Common myeloid progenitor, CD34-positive (primary cell): ENCODE measurements at regions not wholly inside any gene's neighbourhood (a gene's known extent, or its start where the extent isn't known, plus 50 kb on each side); places are given as distances from the start of the nearest gene placed in this dataset.

Source experiments
- CTCF ChIA-PET: fragments of 350-600 bp; sonication (Branson Sonifier 250); formaldehyde crosslinking; loops from one replicate; lab custom pipeline; 2021; ENCODE audit warnings: antibody characterized with exemption; lab: Charles Lee
- POLR2A ChIA-PET: fragments of 350-600 bp; sonication (Branson Sonifier 250); formaldehyde crosslinking; loops from one replicate; lab custom pipeline; 2021; ENCODE audit warnings: antibody characterized with exemption; lab: Charles Lee
- DNase-seq, 3 donors: peaks; one replicate each; pipeline versions ENCODE4 v3.0.0 to v3.0.0-alpha.2; 2013
- H3K27ac ChIP-seq, 2 experiments: 1 replicate in 1 of 2; 2 replicates in 1 of 2; pipeline ENCODE4 v1.7.0; 2013; ENCODE audit warnings: inconsistent platforms in 2 of 2, low read length in 2 of 2, mild to moderate bottlenecking in 2 of 2, low read depth in 1 of 2, moderate library complexity in 1 of 2; ENCODE audit not compliant: severe bottlenecking in 2 of 2, insufficient read depth in 1 of 2, poor library complexity in 1 of 2
- H3K27me3 ChIP-seq, 5 experiments: replicated peaks in 2 of 5; 1 replicate in 3 of 5; 2 replicates in 2 of 5; pipeline versions ENCODE4 v1.6.1 to v1.7.0; 2013; ENCODE audit warnings: low read length in 4 of 5, mild to moderate bottlenecking in 2 of 5, moderate library complexity in 2 of 5, inconsistent platforms in 1 of 5; ENCODE audit not compliant: insufficient read depth in 5 of 5, control insufficient read depth in 4 of 5
- H3K36me3 ChIP-seq, 4 experiments: 1 replicate in 2 of 4; 2 replicates in 2 of 4; pipeline versions ENCODE4 v1.6.1 to v1.7.0; 2013; ENCODE audit warnings: low read length in 3 of 4, control low read depth in 1 of 4, mild to moderate bottlenecking in 1 of 4; ENCODE audit not compliant: control insufficient read depth in 4 of 4, insufficient read depth in 4 of 4
- H3K4me1 ChIP-seq, 4 experiments: 1 replicate in 3 of 4; 2 replicates in 1 of 4; pipeline versions ENCODE4 v1.6.1 to v1.7.1; 2013; ENCODE audit warnings: low read length in 3 of 4, mild to moderate bottlenecking in 3 of 4, control low read depth in 1 of 4, inconsistent platforms in 1 of 4, moderate library complexity in 1 of 4; ENCODE audit not compliant: control insufficient read depth in 4 of 4, insufficient read depth in 4 of 4; ENCODE audit errors: control extremely low read depth in 1 of 4
- H3K4me3 ChIP-seq, 7 experiments: 1 replicate in 4 of 7; 2 replicates in 3 of 7; pipeline versions ENCODE4 v1.5.1 to v1.7.0; 2013; ENCODE audit warnings: mild to moderate bottlenecking in 7 of 7, low read length in 6 of 7, moderate library complexity in 6 of 7, inconsistent platforms in 2 of 7, low read depth in 2 of 7, control low read depth in 1 of 7; ENCODE audit not compliant: insufficient read depth in 4 of 7, control insufficient read depth in 1 of 7; ENCODE audit errors: extremely low read depth in 1 of 7
- H3K9me3 ChIP-seq, 5 experiments: 1 replicate in 4 of 5; 2 replicates in 1 of 5; pipeline versions ENCODE4 v1.6.1 to v1.7.1; 2013; ENCODE audit warnings: low read length in 4 of 5, mild to moderate bottlenecking in 2 of 5, inconsistent platforms in 1 of 5, low read depth in 1 of 5, moderate library complexity in 1 of 5; ENCODE audit not compliant: control insufficient read depth in 4 of 5, insufficient read depth in 2 of 5; ENCODE audit errors: control extremely low read depth in 1 of 5
- WGBS: methylation state at CpG from one replicate; pipeline ENCODE4 v1.1.5; 2013; ENCODE audit not compliant: insufficient coverage; 5-methylcytosine and 5-hydroxymethylcytosine counted together

- Histone ChIP-seq H3K4me1 (peaks cover 0 to under 1% (median 0%) of the 10 kb centered on the region in 4 experiments), H3K36me3 (no peaks in the 10 kb centered on the region), H3K27me3 (no peaks in the 10 kb centered on the region), H3K27ac (no peak overlapping the region), H3K9me3 (no peaks in the 10 kb centered on the region), H3K4me3 (no peak overlapping the region)
- ChIA-PET POLR2A (no interaction called here), CTCF (interaction anchor here (1.1 to 1.4 kb wide), 2 partner anchors 30 to 262 kb away, joined by 3 read pairs; no protein-coding TSS in a partner anchor)
- 96% methylated on average over 2 of the region's 2 CpGs for WGBS
- no peak for DNase-seq
These were observed 130.0 kb upstream of the FN1 start for GRCh38 chr2:215565897-215566296.

GRCh38 chr2:215557701-215558100 lies 121.8 kb upstream of the FN1 start:
- POLR2A ChIA-PET, result no interaction called here
- CTCF ChIA-PET, result no interaction called here

GRCh38 chr2:215556979-215557378 lies 121.1 kb upstream of the FN1 start:
- POLR2A ChIA-PET, result no interaction called here
- Histone ChIP-seq H3K4me3 (no peak overlapping the region), H3K36me3 (no peaks in the 10 kb centered on the region), H3K27me3 (no peaks in the 10 kb centered on the region), H3K9me3 (no peaks in the 10 kb centered on the region), H3K4me1 (no peaks in the 10 kb centered on the region), H3K27ac (no peak overlapping the region)
- no peak for DNase-seq
- WGBS, result 100% methylated on average over 3 of the region's 3 CpGs
- CTCF ChIA-PET, result no interaction called here

More at GRCh38 chr2:215557701-215558100, 121.8 kb upstream of the FN1 start:
- no CpG with 5 or more reads among the region's 2 CpGs for WGBS
- H3K27ac ChIP-seq, result no peak overlapping the region
- H3K4me3 ChIP-seq, result no peak overlapping the region
- no peaks in the 10 kb centered on the region for H3K27me3 ChIP-seq
- H3K9me3 ChIP-seq, result no peaks in the 10 kb centered on the region
- H3K36me3 ChIP-seq, result no peaks in the 10 kb centered on the region
- DNase-seq, result no peak
- H3K4me1 ChIP-seq, result no peaks in the 10 kb centered on the region

- POLR2A ChIA-PET, result no interaction called here
These were observed 119.0 kb upstream of the FN1 start for GRCh38 chr2:215554689-215555498.

GRCh38 chr2:215553946-215554345 lies 118.1 kb upstream of the FN1 start:
- ChIA-PET POLR2A (no interaction called here), CTCF (no interaction called here)
- Histone ChIP-seq H3K27me3 (no peaks in the 10 kb centered on the region), H3K9me3 (no peaks in the 10 kb centered on the region), H3K4me1 (no peaks in the 10 kb centered on the region), H3K27ac (no peak overlapping the region), H3K4me3 (no peak overlapping the region), H3K36me3 (no peaks in the 10 kb centered on the region)
- WGBS, result 90% methylated on average over 2 of the region's 3 CpGs
- no peak for DNase-seq

More at GRCh38 chr2:215554689-215555498, 119.0 kb upstream of the FN1 start:
- Histone ChIP-seq H3K27ac (no peak overlapping the region), H3K4me1 (no peaks in the 10 kb centered on the region), H3K36me3 (no peaks in the 10 kb centered on the region), H3K27me3 (no peaks in the 10 kb centered on the region), H3K4me3 (no peak overlapping the region), H3K9me3 (no peaks in the 10 kb centered on the region)
- DNase-seq, result no peak
- 50% methylated on average over 4 of the region's 5 CpGs for WGBS
- CTCF ChIA-PET, result no interaction called here

GRCh38 chr2:215552144-215552580 lies 116.3 kb upstream of the FN1 start:
- 100% methylated on average over 1 of the region's 4 CpGs for WGBS
- no peaks in the 10 kb centered on the region for H3K4me1 ChIP-seq
- no peak for DNase-seq
- H3K9me3 ChIP-seq, result no peaks in the 10 kb centered on the region
- no peaks in the 10 kb centered on the region for H3K36me3 ChIP-seq
- POLR2A ChIA-PET, result no interaction called here
- CTCF ChIA-PET, result no interaction called here
- H3K27me3 ChIP-seq, result no peaks in the 10 kb centered on the region
- no peak overlapping the region for H3K4me3 ChIP-seq
- H3K27ac ChIP-seq, result no peak overlapping the region

- Histone ChIP-seq H3K36me3 (no peaks in the 10 kb centered on the region), H3K4me3 (no peak overlapping the region), H3K4me1 (no peaks in the 10 kb centered on the region), H3K9me3 (no peaks in the 10 kb centered on the region), H3K27me3 (no peaks in the 10 kb centered on the region), H3K27ac (no peak overlapping the region)
- no CpG with 5 or more reads among the region's 2 CpGs for WGBS
- ChIA-PET POLR2A (no interaction called here), CTCF (interaction anchor here (0.7 kb wide), 1 partner anchor 19 kb away, joined by 3 read pairs; no protein-coding TSS in a partner anchor)
- DNase-seq, result no peak
These were observed 114.5 kb upstream of the FN1 start for GRCh38 chr2:215550331-215550730.
